HepG2 (cell line): ENCODE measurements at regions not wholly inside any gene's neighbourhood (a gene's known extent, or its start where the extent isn't known, plus 50 kb on each side); places are given as distances from the start of the nearest gene placed in this dataset.

Experiments
- ATF5 ChIP-seq: sonication (generic); formaldehyde crosslinking; IDR thresholded peaks from 2 replicates; pipeline ENCODE4 v1.4.0; 2020; ENCODE audit warnings: mild to moderate bottlenecking, low read depth, missing genetic modification reagents
- BATF2 ChIP-seq: sonication (generic); formaldehyde crosslinking; IDR thresholded peaks from 2 replicates; pipeline ENCODE4 v1.8.0; 2022; ENCODE audit warnings: mild to moderate bottlenecking, missing genetic modification reagents, moderate library complexity
- BRD4 ChIP-seq: sonication (generic); formaldehyde crosslinking; IDR thresholded peaks from 2 replicates; pipeline ENCODE4 v1.4.0; 2020; ENCODE audit warnings: missing genetic modification reagents
- BRF2 ChIP-seq: sonication (generic); formaldehyde crosslinking; IDR thresholded peaks from 2 replicates; pipeline ENCODE4 v1.8.1; 2022; ENCODE audit warnings: mild to moderate bottlenecking, missing genetic modification reagents
- CBFB ChIP-seq: sonication (generic); formaldehyde crosslinking; IDR thresholded peaks from 2 replicates; pipeline ENCODE4 v1.4.0; 2020; ENCODE audit warnings: missing genetic modification reagents
- CREBL2 ChIP-seq: sonication (generic); formaldehyde crosslinking; IDR thresholded peaks from 2 replicates; pipeline ENCODE4 v1.8.1; 2023; ENCODE audit warnings: missing genetic modification reagents, mild to moderate bottlenecking, borderline replicate concordance
- CSRNP1 ChIP-seq: sonication (generic); formaldehyde crosslinking; IDR thresholded peaks from 2 replicates; pipeline ENCODE4 v1.8.1; 2023; ENCODE audit warnings: mild to moderate bottlenecking, missing genetic modification reagents
- E2F5 ChIP-seq: sonication (generic); formaldehyde crosslinking; conservative IDR thresholded peaks from 2 replicates; pipeline ENCODE4 v1.4.0; 2020; ENCODE audit warnings: missing genetic modification reagents
- EEA1 ChIP-seq: sonication (generic); formaldehyde crosslinking; IDR thresholded peaks from 2 replicates; pipeline ENCODE4 v1.5.1; 2020; ENCODE audit warnings: mild to moderate bottlenecking, missing genetic modification reagents, borderline replicate concordance
- EHMT2 ChIP-seq: fragments of 200-600 bp; sonication (generic); IDR thresholded peaks from 2 replicates; pipeline ENCODE4 v1.7.0; 2017; ENCODE audit warnings: antibody characterized with exemption, low read depth, low read length, borderline replicate concordance
- HHEX ChIP-seq: IDR thresholded peaks from 2 replicates; pipeline ENCODE4 v1.6.1; 2016; ENCODE audit warnings: control low read depth
- MED1 ChIP-seq: sonication (generic); formaldehyde crosslinking; IDR thresholded peaks from 2 replicates; pipeline ENCODE4 v1.4.0; 2020; ENCODE audit warnings: missing genetic modification reagents
- NFATC3 ChIP-seq: sonication (generic); formaldehyde crosslinking; IDR thresholded peaks from 2 replicates; pipeline ENCODE4 v1.5.1; 2020; ENCODE audit warnings: mild to moderate bottlenecking, missing genetic modification reagents
- NFIB ChIP-seq: sonication (generic); formaldehyde crosslinking; IDR thresholded peaks from 2 replicates; pipeline ENCODE4 v1.9.0; 2021; ENCODE audit warnings: missing genetic modification reagents, mild to moderate bottlenecking, borderline replicate concordance
- NFIC ChIP-seq: IDR thresholded peaks from 2 replicates; pipeline ENCODE4 v1.6.1; 2012; ENCODE audit warnings: mild to moderate bottlenecking, low read length, inconsistent platforms
- NR1H2 ChIP-seq: sonication (generic); formaldehyde crosslinking; IDR thresholded peaks from 2 replicates; pipeline ENCODE4 v1.8.1; 2022; ENCODE audit warnings: low read depth, missing genetic modification reagents, borderline replicate concordance
- SIN3A ChIP-seq: IDR thresholded peaks from 2 replicates; pipeline ENCODE4 v1.6.1; 2011; ENCODE audit warnings: low read depth, mild to moderate bottlenecking, control low read depth, low read length, borderline replicate concordance
- SRY ChIP-seq: sonication (generic); formaldehyde crosslinking; IDR thresholded peaks from 2 replicates; pipeline ENCODE4 v1.8.0; 2022; ENCODE audit warnings: mild to moderate bottlenecking, missing genetic modification reagents
- STAG1 ChIP-seq: sonication (generic); formaldehyde crosslinking; IDR thresholded peaks from 2 replicates; pipeline ENCODE4 v1.4.0; 2020; ENCODE audit warnings: missing genetic modification reagents
- TOE1 ChIP-seq: sonication (generic); formaldehyde crosslinking; IDR thresholded peaks from 2 replicates; pipeline ENCODE4 v1.4.0; 2020; ENCODE audit warnings: mild to moderate bottlenecking, missing genetic modification reagents
- ZBTB20 ChIP-seq: sonication (generic); formaldehyde crosslinking; IDR thresholded peaks from 2 replicates; pipeline ENCODE4 v1.8.1; 2023; ENCODE audit warnings: missing genetic modification reagents, low read depth, mild to moderate bottlenecking, borderline replicate concordance
- ZFP41 ChIP-seq: sonication (generic); formaldehyde crosslinking; IDR thresholded peaks from 2 replicates; pipeline ENCODE4 v1.4.0; 2020; ENCODE audit warnings: mild to moderate bottlenecking, missing genetic modification reagents, borderline replicate concordance
- ZMAT3 ChIP-seq: sonication (generic); formaldehyde crosslinking; conservative IDR thresholded peaks from 2 replicates; pipeline ENCODE4 v1.7.0; 2021; ENCODE audit warnings: missing genetic modification reagents
- ZNF343 ChIP-seq: sonication (generic); formaldehyde crosslinking; IDR thresholded peaks from 2 replicates; pipeline ENCODE4 v1.4.0; 2020; ENCODE audit warnings: mild to moderate bottlenecking, missing genetic modification reagents
- ZNF530 ChIP-seq: sonication (generic); formaldehyde crosslinking; IDR thresholded peaks from 2 replicates; pipeline ENCODE4 v1.5.0; 2020; ENCODE audit warnings: low read depth, mild to moderate bottlenecking, missing genetic modification reagents
- ZNF589 ChIP-seq: sonication (generic); formaldehyde crosslinking; conservative IDR thresholded peaks from 2 replicates; pipeline ENCODE4 v1.8.0; 2022; ENCODE audit warnings: mild to moderate bottlenecking, moderate library complexity, missing genetic modification reagents
- ZNF644 ChIP-seq: IDR thresholded peaks from 2 replicates; pipeline ENCODE4 v1.6.1; 2016; ENCODE audit warnings: low read depth

- TF ChIP-seq ZNF644 (CRISPR knock-in tag) = peak; percentile 66
- TF ChIP-seq BRD4 (CRISPR knock-in tag) = no peak
- no peak for TF ChIP-seq NFATC3 (CRISPR knock-in tag)
- TF ChIP-seq NFIB (CRISPR knock-in tag) = no peak
- no peak for TF ChIP-seq BRF2 (CRISPR knock-in tag)
- no peak for TF ChIP-seq SRY (CRISPR knock-in tag)
- TF ChIP-seq EHMT2 = peak; percentile 56; the same call in 1 of the 2 replicates
- no peak for TF ChIP-seq ATF5 (CRISPR knock-in tag)
- no peak for TF ChIP-seq ZNF530
- TF ChIP-seq NFIC = no peak
- TF ChIP-seq TOE1 (CRISPR knock-in tag) = no peak
- 0 out of 2 replicates have a peak, but pooled peaks have one; percentile 27 for TF ChIP-seq ZMAT3 (CRISPR knock-in tag)
- no peak for TF ChIP-seq E2F5 (CRISPR knock-in tag)
- TF ChIP-seq SIN3A = no peak
- no peak for TF ChIP-seq ZNF343 (CRISPR knock-in tag)
- no peak for TF ChIP-seq EEA1 (CRISPR knock-in tag)
- TF ChIP-seq MED1 = peak; percentile 79
- TF ChIP-seq STAG1 = 0 out of 2 replicates have a peak, but pooled peaks have one; percentile 11
- peak; percentile 78; the same call in 1 of the 2 replicates for TF ChIP-seq ZBTB20 (CRISPR knock-in tag)
- no peak for TF ChIP-seq CBFB (CRISPR knock-in tag)
- TF ChIP-seq HHEX = no peak
- no peak; the same call in 1 of the 2 replicates for TF ChIP-seq ZNF589
- TF ChIP-seq CREBL2 (CRISPR knock-in tag) = no peak
- no peak for TF ChIP-seq ZFP41
- no peak for TF ChIP-seq NR1H2 (CRISPR knock-in tag)
- no peak for TF ChIP-seq CSRNP1 (CRISPR knock-in tag)
- TF ChIP-seq BATF2 (CRISPR knock-in tag) = no peak
Measured at GRCh38 chr11:14583252-14584034, 60.2 kb upstream of the PDE3B start (continued).
